Liver (tissue), 8 donors: ENCODE measurements at regions not wholly inside any gene's neighbourhood (a gene's known extent, or its start where the extent isn't known, plus 50 kb on each side); places are given as distances from the start of the nearest gene placed in this dataset.

Experiments
- DNase-seq: peaks from one replicate; pipeline ENCODE4 v3.0.0-alpha.2; 2017; ENCODE audit warnings: low spot score
- H3K27ac ChIP-seq, 2 donors: one replicate each; pipeline ENCODE4 v1.7.0; 2013; ENCODE audit warnings: inconsistent platforms in 2 of 2, low read length in 2 of 2, control low read depth in 1 of 2, low read depth in 1 of 2, mild to moderate bottlenecking in 1 of 2
- H3K27me3 ChIP-seq, 4 donors: one replicate each; pipeline versions ENCODE4 v1.6.1 to v1.7.0; 2013; ENCODE audit warnings: low read length in 3 of 4, inconsistent platforms in 1 of 4, mild to moderate bottlenecking in 1 of 4, moderate library complexity in 1 of 4; ENCODE audit not compliant: control insufficient read depth in 4 of 4, insufficient read depth in 4 of 4
- H3K36me3 ChIP-seq, 4 donors: one replicate each; pipeline versions ENCODE4 v1.6.1 to v1.7.0; 2013; ENCODE audit warnings: low read length in 3 of 4, mild to moderate bottlenecking in 3 of 4, low read depth in 1 of 4, moderate library complexity in 1 of 4; ENCODE audit not compliant: control insufficient read depth in 4 of 4, insufficient read depth in 3 of 4
- H3K4me1 ChIP-seq, 4 donors: one replicate each; pipeline versions ENCODE4 v1.6.1 to v1.7.0; 2013; ENCODE audit warnings: low read length in 3 of 4, mild to moderate bottlenecking in 3 of 4, moderate library complexity in 1 of 4; ENCODE audit not compliant: control insufficient read depth in 4 of 4, insufficient read depth in 4 of 4
- H3K4me3 ChIP-seq, 3 donors: one replicate each; pipeline versions ENCODE4 v1.6.1 to v1.7.0; 2013; ENCODE audit warnings: low read length in 3 of 3, control low read depth in 1 of 3, low read depth in 1 of 3, mild to moderate bottlenecking in 1 of 3
- H3K9ac ChIP-seq, 2 donors: one replicate each; pipeline ENCODE4 v1.7.0; 2013; ENCODE audit warnings: low read length in 2 of 2, mild to moderate bottlenecking in 2 of 2, moderate library complexity in 2 of 2, control low read depth in 1 of 2, low read depth in 1 of 2
- H3K9me3 ChIP-seq, 4 donors: one replicate each; pipeline versions ENCODE4 v1.6.1 to v1.7.0; 2013; ENCODE audit warnings: low read length in 3 of 4; ENCODE audit not compliant: control insufficient read depth in 4 of 4
- FOXA2 ChIP-seq: IDR thresholded peaks from 2 replicates; pipeline ENCODE4 v1.6.1; 2016; ENCODE audit warnings: antibody characterized with exemption
- HNF4A ChIP-seq, 2 donors: conservative IDR thresholded peaks; 2 replicates each; pipeline ENCODE4 v1.6.1; 2016; ENCODE audit warnings: antibody characterized with exemption in 2 of 2, mild to moderate bottlenecking in 2 of 2
- HNF4G ChIP-seq: IDR thresholded peaks from 2 replicates; pipeline ENCODE4 v1.6.1; 2016; ENCODE audit warnings: antibody characterized with exemption
- JUND ChIP-seq, 2 donors: IDR thresholded peaks; 2 replicates each; pipeline ENCODE4 v1.6.1; 2016; ENCODE audit warnings: antibody characterized with exemption in 2 of 2
- TAF1 ChIP-seq: conservative IDR thresholded peaks from 2 replicates; pipeline ENCODE4 v1.6.1; 2016; ENCODE audit warnings: antibody characterized with exemption, mild to moderate bottlenecking
- YY1 ChIP-seq: IDR thresholded peaks from 2 replicates; pipeline ENCODE4 v1.6.1; 2016; ENCODE audit warnings: antibody characterized with exemption, mild to moderate bottlenecking
- WGBS: extraction: QIAGEN DNeasy Blood & Tissue Kit; methylation state at CpG from one replicate; pipeline ENCODE4 v1.1.7; 2013; 5-methylcytosine and 5-hydroxymethylcytosine counted together
- TF ChIP-seq, protein P1 (sequence below): IDR thresholded peaks from 2 replicates; pipeline ENCODE4 v1.6.1; 2016; ENCODE audit warnings: antibody characterized with exemption, mild to moderate bottlenecking
- TF ChIP-seq, protein P2 (sequence below): IDR thresholded peaks from 2 replicates; pipeline ENCODE4 v1.6.1; 2016; ENCODE audit warnings: antibody characterized with exemption
- TF ChIP-seq, protein P3 (sequence below): fragments of 150-350 bp; IDR thresholded peaks from 2 replicates; pipeline ENCODE4 v1.5.1; 2017; ENCODE audit warnings: improper control_type of control experiment, low read depth, low read length; ENCODE audit not compliant: missing input control
- TF ChIP-seq, protein P4 (sequence below): IDR thresholded peaks from 2 replicates; pipeline ENCODE4 v1.6.1; 2016; ENCODE audit warnings: antibody characterized with exemption
- donor health status: healthy.
- donor health status: healthy.
- donor health status: healthy.
- donor health status: healthy.
- donor health status: healthy.

DNA sequence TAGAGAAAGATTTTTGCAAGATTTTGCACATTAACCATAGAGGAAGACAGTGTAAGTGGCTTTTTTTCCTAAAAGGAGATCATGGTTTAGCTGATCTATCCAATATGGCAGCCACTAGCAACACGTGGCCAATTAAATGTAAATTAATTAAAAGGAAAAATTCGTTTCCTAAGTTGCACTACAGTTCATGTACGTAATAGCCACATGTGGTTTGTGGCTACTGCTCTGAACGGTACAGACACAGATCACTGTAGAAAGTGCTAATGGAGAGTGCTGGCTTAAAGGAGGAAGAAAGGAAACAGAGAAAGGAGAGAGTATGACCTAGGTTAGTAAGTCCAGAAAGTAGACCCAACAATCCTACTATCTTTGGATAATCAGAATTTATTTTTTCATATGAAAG is 170.8 kb downstream of the SIPA1L2 start (continued):
- TF ChIP-seq, protein P1, sequence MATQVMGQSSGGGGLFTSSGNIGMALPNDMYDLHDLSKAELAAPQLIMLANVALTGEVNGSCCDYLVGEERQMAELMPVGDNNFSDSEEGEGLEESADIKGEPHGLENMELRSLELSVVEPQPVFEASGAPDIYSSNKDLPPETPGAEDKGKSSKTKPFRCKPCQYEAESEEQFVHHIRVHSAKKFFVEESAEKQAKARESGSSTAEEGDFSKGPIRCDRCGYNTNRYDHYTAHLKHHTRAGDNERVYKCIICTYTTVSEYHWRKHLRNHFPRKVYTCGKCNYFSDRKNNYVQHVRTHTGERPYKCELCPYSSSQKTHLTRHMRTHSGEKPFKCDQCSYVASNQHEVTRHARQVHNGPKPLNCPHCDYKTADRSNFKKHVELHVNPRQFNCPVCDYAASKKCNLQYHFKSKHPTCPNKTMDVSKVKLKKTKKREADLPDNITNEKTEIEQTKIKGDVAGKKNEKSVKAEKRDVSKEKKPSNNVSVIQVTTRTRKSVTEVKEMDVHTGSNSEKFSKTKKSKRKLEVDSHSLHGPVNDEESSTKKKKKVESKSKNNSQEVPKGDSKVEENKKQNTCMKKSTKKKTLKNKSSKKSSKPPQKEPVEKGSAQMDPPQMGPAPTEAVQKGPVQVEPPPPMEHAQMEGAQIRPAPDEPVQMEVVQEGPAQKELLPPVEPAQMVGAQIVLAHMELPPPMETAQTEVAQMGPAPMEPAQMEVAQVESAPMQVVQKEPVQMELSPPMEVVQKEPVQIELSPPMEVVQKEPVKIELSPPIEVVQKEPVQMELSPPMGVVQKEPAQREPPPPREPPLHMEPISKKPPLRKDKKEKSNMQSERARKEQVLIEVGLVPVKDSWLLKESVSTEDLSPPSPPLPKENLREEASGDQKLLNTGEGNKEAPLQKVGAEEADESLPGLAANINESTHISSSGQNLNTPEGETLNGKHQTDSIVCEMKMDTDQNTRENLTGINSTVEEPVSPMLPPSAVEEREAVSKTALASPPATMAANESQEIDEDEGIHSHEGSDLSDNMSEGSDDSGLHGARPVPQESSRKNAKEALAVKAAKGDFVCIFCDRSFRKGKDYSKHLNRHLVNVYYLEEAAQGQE = no peak

DNA sequence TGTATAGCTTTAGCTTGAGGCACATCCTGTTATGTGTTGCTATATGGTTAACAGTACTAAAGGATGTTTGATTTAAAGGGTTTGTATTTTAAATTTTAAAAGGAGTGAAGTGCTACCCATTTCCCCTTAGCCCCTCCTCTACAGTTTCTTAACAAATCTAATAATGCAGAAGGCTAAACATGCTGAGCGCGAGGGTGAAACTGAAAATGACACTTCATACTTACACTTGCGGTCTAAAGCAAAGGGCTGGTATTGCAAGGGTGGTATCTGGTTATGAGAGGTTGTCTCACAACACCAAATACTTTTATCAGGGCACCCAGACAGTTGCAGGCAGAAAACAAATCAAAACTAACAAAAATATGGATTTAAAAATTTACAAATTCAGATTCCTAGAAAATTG is 172.3 kb downstream of the SIPA1L2 start:
- no peak for DNase-seq
- Histone ChIP-seq H3K4me1 (no peaks in the 10 kb centered on the region), H3K9ac (no peak overlapping the region), H3K4me3 (no peak overlapping the region), H3K36me3 (no peaks in the 10 kb centered on the region), H3K27ac (no peak overlapping the region), H3K9me3 (no peaks in the 10 kb centered on the region), H3K27me3 (no peaks in the 10 kb centered on the region)
- 87% methylated on average over 3 of the region's 3 CpGs for WGBS
- TF ChIP-seq, protein P2, sequence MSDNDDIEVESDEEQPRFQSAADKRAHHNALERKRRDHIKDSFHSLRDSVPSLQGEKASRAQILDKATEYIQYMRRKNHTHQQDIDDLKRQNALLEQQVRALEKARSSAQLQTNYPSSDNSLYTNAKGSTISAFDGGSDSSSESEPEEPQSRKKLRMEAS = no peak
- TF ChIP-seq JUND (IDR thresholded peaks at IDR 0.05) = no peak
- no peak for TF ChIP-seq HNF4A (conservative IDR thresholded peaks at IDR 0.05)
- TF ChIP-seq, protein P1 = no peak
- no peak for TF ChIP-seq HNF4G
- no peak for TF ChIP-seq TAF1
- no peak for TF ChIP-seq FOXA2
- TF ChIP-seq, protein P3, sequence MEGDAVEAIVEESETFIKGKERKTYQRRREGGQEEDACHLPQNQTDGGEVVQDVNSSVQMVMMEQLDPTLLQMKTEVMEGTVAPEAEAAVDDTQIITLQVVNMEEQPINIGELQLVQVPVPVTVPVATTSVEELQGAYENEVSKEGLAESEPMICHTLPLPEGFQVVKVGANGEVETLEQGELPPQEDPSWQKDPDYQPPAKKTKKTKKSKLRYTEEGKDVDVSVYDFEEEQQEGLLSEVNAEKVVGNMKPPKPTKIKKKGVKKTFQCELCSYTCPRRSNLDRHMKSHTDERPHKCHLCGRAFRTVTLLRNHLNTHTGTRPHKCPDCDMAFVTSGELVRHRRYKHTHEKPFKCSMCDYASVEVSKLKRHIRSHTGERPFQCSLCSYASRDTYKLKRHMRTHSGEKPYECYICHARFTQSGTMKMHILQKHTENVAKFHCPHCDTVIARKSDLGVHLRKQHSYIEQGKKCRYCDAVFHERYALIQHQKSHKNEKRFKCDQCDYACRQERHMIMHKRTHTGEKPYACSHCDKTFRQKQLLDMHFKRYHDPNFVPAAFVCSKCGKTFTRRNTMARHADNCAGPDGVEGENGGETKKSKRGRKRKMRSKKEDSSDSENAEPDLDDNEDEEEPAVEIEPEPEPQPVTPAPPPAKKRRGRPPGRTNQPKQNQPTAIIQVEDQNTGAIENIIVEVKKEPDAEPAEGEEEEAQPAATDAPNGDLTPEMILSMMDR = no peak
- TF ChIP-seq, protein P4, sequence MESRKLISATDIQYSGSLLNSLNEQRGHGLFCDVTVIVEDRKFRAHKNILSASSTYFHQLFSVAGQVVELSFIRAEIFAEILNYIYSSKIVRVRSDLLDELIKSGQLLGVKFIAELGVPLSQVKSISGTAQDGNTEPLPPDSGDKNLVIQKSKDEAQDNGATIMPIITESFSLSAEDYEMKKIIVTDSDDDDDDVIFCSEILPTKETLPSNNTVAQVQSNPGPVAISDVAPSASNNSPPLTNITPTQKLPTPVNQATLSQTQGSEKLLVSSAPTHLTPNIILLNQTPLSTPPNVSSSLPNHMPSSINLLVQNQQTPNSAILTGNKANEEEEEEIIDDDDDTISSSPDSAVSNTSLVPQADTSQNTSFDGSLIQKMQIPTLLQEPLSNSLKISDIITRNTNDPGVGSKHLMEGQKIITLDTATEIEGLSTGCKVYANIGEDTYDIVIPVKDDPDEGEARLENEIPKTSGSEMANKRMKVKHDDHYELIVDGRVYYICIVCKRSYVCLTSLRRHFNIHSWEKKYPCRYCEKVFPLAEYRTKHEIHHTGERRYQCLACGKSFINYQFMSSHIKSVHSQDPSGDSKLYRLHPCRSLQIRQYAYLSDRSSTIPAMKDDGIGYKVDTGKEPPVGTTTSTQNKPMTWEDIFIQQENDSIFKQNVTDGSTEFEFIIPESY = no peak
- TF ChIP-seq YY1 = no peak
